Left renal cortex interstitium (tissue), 4 donors: ENCODE measurements at regions not wholly inside any gene's neighbourhood (a gene's known extent, or its start where the extent isn't known, plus 50 kb on each side); places are given as distances from the start of the nearest gene placed in this dataset.

Experiments
- DNase-seq, 4 donors: peaks; one replicate each; pipeline ENCODE4 v3.0.0-alpha.2; 2013; ENCODE audit warnings: low read depth in 4 of 4, low spot score in 2 of 4, missing footprints in 1 of 4

GRCh38 chr2:186431306-186431705, 54.8 kb upstream of the ZC3H15 start:
- no peak for DNase-seq

DNA sequence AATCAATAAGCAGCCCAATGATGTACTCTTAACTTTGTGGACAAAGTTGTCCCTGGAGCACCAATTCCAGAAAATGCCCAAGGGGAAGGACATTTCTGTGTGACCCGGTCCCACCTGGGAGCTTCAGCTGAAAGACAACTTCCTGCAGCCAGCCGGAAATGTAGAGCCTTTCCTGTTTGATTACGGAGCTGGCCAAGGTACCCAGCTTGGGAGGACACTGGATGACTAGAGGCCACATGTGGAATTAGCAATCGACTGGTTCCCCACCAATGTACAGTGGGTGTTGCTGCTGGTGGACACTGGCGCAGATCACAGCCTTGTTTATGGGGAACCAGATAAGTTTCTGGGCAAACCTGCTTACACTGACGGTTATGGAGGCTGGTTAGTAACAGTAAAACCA, 53.0 kb upstream of the ZC3H15 start:
- no peak for DNase-seq

GRCh38 chr2:186433777-186434432, 52.2 kb upstream of the ZC3H15 start:
- DNase-seq: no peak
